HCT116 (cell line): ENCODE measurements at regions not wholly inside any gene's neighbourhood (a gene's known extent, or its start where the extent isn't known, plus 50 kb on each side); places are given as distances from the start of the nearest gene placed in this dataset.

ENCODE experiments used
- ATAC-seq: fragments of 200-7000 bp; cut with Tn5 transposase; 2 replicates; pipeline ENCODE4 v1.9.1; 2020; ENCODE audit warnings: mild to moderate bottlenecking, moderate library complexity
- BruUV-seq: library from RNA; stranded (reverse); fragments of 400-500 nt; replicated peaks from 2 replicates; lab custom pipeline; 2021; lab: Mats Ljungman, UMichigan
- CTCF ChIA-PET: fragments of 300-600 bp; sonication (Branson Sonifier 250); formaldehyde crosslinking; loops from one replicate; lab custom pipeline; 2021; ENCODE audit warnings: antibody characterized with exemption; lab: Charles Lee
- POLR2A ChIA-PET: fragments of 300-600, 350-600 bp; sonication (Branson Sonifier 250); formaldehyde crosslinking; loops from one replicate; lab custom pipeline; 2021; ENCODE audit warnings: antibody characterized with exemption; lab: Charles Lee
- RAD21 ChIA-PET, 2 experiments: fragments of 300-600 bp; sonication (Branson Sonifier 250); formaldehyde crosslinking; loops; one replicate each; lab custom pipeline; 2023; ENCODE audit warnings: low total read pairs in 2 of 2; ENCODE audit not compliant: uncharacterized antibody in 2 of 2, unreplicated experiment in 2 of 2, low non-redundant PET in 1 of 2; lab: Charles Lee
- DNase-seq: peaks from one replicate; pipeline ENCODE4 v3.0.0-alpha.2; 2010; ENCODE audit warnings: low read depth, low spot score
- H2AFZ ChIP-seq: fragments of 200-600 bp; shearing (Covaris generic), sonication (generic); 2 replicates; pipeline ENCODE4 v1.6.1; 2017; ENCODE audit warnings: low read depth, mixed run types, mixed read lengths, antibody characterized with exemption, low read length; ENCODE audit not compliant: poor library complexity, severe bottlenecking
- H3K27ac ChIP-seq: 2 replicates; pipeline ENCODE4 v1.5.1; 2012; ENCODE audit warnings: low read depth, low read length
- H3K27me3 ChIP-seq: fragments of 200-600 bp; sonication (generic); 2 replicates; pipeline ENCODE4 v1.6.1; 2016; ENCODE audit warnings: mixed run types, low read length, mixed read lengths; ENCODE audit not compliant: insufficient read depth
- H3K36me3 ChIP-seq, 2 experiments: fragments of 200-500 bp in 1 of 2; fragments of 200-600 bp in 1 of 2; sonication (Bioruptor generic) in 1 of 2; sonication (generic) in 1 of 2; 2 replicates each; pipeline versions ENCODE4 v1.5.1 to v1.6.1; 2014 to 2016; ENCODE audit warnings: low read length in 2 of 2, inconsistent platforms in 1 of 2, mixed read lengths in 1 of 2, mixed run types in 1 of 2; ENCODE audit not compliant: insufficient read depth in 2 of 2, control insufficient read depth in 1 of 2
- H3K4me1 ChIP-seq, 2 experiments: fragments of 200-600 bp in 1 of 2; sonication (generic) in 1 of 2; 2 replicates each; pipeline versions ENCODE4 v1.5.1 to v1.6.1; 2012 to 2017; ENCODE audit warnings: low read length in 2 of 2, inconsistent platforms in 1 of 2, mild to moderate bottlenecking in 1 of 2, mixed read lengths in 1 of 2, mixed run types in 1 of 2, moderate library complexity in 1 of 2; ENCODE audit not compliant: insufficient read depth in 2 of 2, control insufficient read depth in 1 of 2
- H3K4me2 ChIP-seq: fragments of 200-600 bp; sonication (generic); 2 replicates; pipeline ENCODE4 v1.6.1; 2017; ENCODE audit warnings: mixed run types, low read length, mixed read lengths
- H3K4me3 ChIP-seq, 2 experiments: fragments of 200-600 bp in 1 of 2; sonication (generic) in 1 of 2; replicated peaks in 1 of 2; 2 replicates each; pipeline ENCODE4 v1.5.1; 2011 to 2016; ENCODE audit warnings: low read length in 2 of 2, control low read depth in 1 of 2, low read depth in 1 of 2, mild to moderate bottlenecking in 1 of 2, mixed read lengths in 1 of 2, mixed run types in 1 of 2
- H3K79me2 ChIP-seq: fragments of 200-600 bp; sonication (generic); 2 replicates; pipeline ENCODE4 v1.6.1; 2017; ENCODE audit warnings: mild to moderate bottlenecking, mixed run types, low read length, moderate library complexity, mixed read lengths; ENCODE audit not compliant: insufficient read depth
- H3K9ac ChIP-seq: fragments of 200-600 bp; sonication (generic); 2 replicates; pipeline ENCODE4 v1.6.1; 2016; ENCODE audit warnings: low read length, mixed read lengths
- H3K9me2 ChIP-seq: fragments of 200-600 bp; sonication (generic), shearing (Covaris generic); 2 replicates; pipeline ENCODE4 v1.6.1; 2017; ENCODE audit warnings: mixed run types, mild to moderate bottlenecking, moderate library complexity; ENCODE audit not compliant: insufficient read depth
- H3K9me3 ChIP-seq, 2 experiments: fragments of 200-500 bp in 1 of 2; fragments of 200-600 bp in 1 of 2; sonication (Bioruptor generic) in 1 of 2; sonication (generic) in 1 of 2; 2 replicates each; pipeline ENCODE4 v1.6.1; 2014 to 2017; ENCODE audit warnings: low read length in 2 of 2, mixed read lengths in 2 of 2, inconsistent platforms in 1 of 2, low read depth in 1 of 2, mild to moderate bottlenecking in 1 of 2, mixed run types in 1 of 2, moderate library complexity in 1 of 2; ENCODE audit not compliant: control insufficient read depth in 1 of 2, insufficient read depth in 1 of 2
- H4K20me1 ChIP-seq: fragments of 200-600 bp; sonication (generic), shearing (Covaris generic); 2 replicates; pipeline ENCODE4 v1.6.1; 2017; ENCODE audit warnings: mixed run types, mild to moderate bottlenecking, moderate library complexity; ENCODE audit not compliant: insufficient read depth
- ATF3 ChIP-seq: IDR thresholded peaks from 2 replicates; pipeline ENCODE4 v1.6.1; 2012
- CBX3 ChIP-seq: IDR thresholded peaks from 2 replicates; pipeline ENCODE4 v1.6.1; 2012; ENCODE audit warnings: low read depth
- CEBPB ChIP-seq: IDR thresholded peaks from 2 replicates; pipeline ENCODE4 v1.6.1; 2012; ENCODE audit warnings: low read depth
- EGR1 ChIP-seq: IDR thresholded peaks from 2 replicates; pipeline ENCODE4 v1.6.1; 2012; ENCODE audit warnings: low read depth
- EZH2 ChIP-seq: fragments of 200-600 bp; sonication (generic); IDR thresholded peaks from 2 replicates; pipeline ENCODE4 v1.6.1; 2017; ENCODE audit warnings: antibody characterized with exemption, mixed run types
- FOSL1 ChIP-seq: IDR thresholded peaks from 2 replicates; pipeline ENCODE4 v1.6.1; 2012; ENCODE audit warnings: low read depth
- JUND ChIP-seq: IDR thresholded peaks from 2 replicates; pipeline ENCODE4 v1.6.1; 2012
- SIN3A ChIP-seq: IDR thresholded peaks from 2 replicates; pipeline ENCODE4 v1.6.1; 2012; ENCODE audit warnings: low read depth
- SP1 ChIP-seq: IDR thresholded peaks from 2 replicates; pipeline ENCODE4 v1.6.1; 2012; ENCODE audit warnings: low read depth
- TCF7L2 ChIP-seq: IDR thresholded peaks from 2 replicates; pipeline ENCODE4 v1.7.0; 2011; ENCODE audit warnings: borderline replicate concordance, inconsistent platforms; ENCODE audit not compliant: insufficient read depth, insufficient read length; ENCODE audit errors: extremely low read depth
- intact Hi-C: fragments of 100-400 bp; cut with micrococcal nuclease; formaldehyde crosslinking; loops from 2 replicates; pipeline ENCODE4 v1.10.0; 2022
- TF ChIP-seq, protein P1 (sequence below): IDR thresholded peaks from 2 replicates; pipeline ENCODE4 v1.6.1; 2012; ENCODE audit warnings: low read depth
- TF ChIP-seq, protein P2 (sequence below), 3 experiments: fragments of 200-600 bp in 1 of 3; sonication (generic) in 1 of 3; IDR thresholded peaks in 2 of 3; conservative IDR thresholded peaks in 1 of 3; 2 replicates each; pipeline ENCODE4 v1.5.1; 2012 to 2017; ENCODE audit warnings: low read depth in 2 of 3, low read length in 2 of 3, antibody characterized with exemption in 1 of 3, borderline replicate concordance in 1 of 3, control low read depth in 1 of 3, mild to moderate bottlenecking in 1 of 3, mixed read lengths in 1 of 3, mixed run types in 1 of 3, moderate library complexity in 1 of 3; ENCODE audit not compliant: insufficient read depth in 1 of 3

DNA sequence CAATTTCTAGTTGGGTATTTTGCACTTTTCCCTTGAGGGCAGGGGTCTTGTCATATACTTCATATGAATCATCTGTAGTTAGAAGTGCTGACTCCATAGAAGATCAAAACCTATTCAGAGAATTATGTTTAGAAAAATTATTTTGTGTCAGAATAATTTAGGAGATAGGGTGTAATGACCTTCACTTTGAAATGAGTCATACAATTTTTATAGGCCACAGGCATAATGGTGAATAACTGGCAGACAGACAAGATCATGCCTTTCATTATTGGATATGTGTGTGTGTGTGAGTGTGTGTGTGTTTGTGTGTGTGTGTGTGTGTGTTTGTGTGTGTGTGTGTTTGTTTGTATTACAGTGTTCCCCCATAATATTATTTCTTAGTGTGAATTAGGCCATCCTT lies 523.0 kb downstream of the ANKRD7 start:
- intact Hi-C loops: no loop called here
- RAD21 ChIA-PET: no interaction called here
- H3K4me1 ChIP-seq: no peaks in the 10 kb centered on the region
- H3K4me2 ChIP-seq: no peak overlapping the region
- CTCF ChIA-PET: no interaction called here
- no peak overlapping the region for H2AFZ ChIP-seq
- no peaks in the 10 kb centered on the region for H3K79me2 ChIP-seq
- no peak overlapping the region for H3K27ac ChIP-seq
- ATAC-seq (no peak), DNase-seq (no peak)
- no peaks in the 10 kb centered on the region for H3K36me3 ChIP-seq
- TF ChIP-seq FOSL1: no peak
- TF ChIP-seq, all 23 proteins: peak for 0
- POLR2A ChIA-PET: no interaction called here
- Histone ChIP-seq H4K20me1 (no peaks in the 10 kb centered on the region), H3K9ac (no peak overlapping the region), H3K4me3 (no peak overlapping the region), H3K9me3 (no peaks in the 10 kb centered on the region), H3K9me2 (no peaks in the 10 kb centered on the region), H3K27me3 (no peaks in the 10 kb centered on the region)
- BruUV-seq: no TSS peak

DNA sequence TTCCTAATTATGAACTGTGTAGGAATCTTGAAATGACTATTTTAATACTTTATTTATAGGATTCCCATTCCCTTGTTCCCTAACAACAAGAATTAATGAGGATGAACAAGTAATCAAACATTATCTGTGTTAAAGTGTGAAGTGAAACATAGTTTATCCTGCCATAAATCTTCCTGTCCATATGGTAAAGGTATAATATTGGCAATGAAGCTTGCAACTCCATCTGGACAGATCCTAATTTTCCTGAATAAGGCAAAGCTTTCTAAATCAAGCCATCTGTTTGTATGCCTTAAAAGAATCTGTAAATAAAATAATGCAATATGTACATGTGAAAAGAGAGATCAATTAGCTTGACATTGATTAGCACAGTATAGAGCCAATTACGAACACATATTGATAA lies 529.0 kb downstream of the ANKRD7 start:
- no peak overlapping the region for H3K9ac ChIP-seq
- H3K27me3 ChIP-seq: no peaks in the 10 kb centered on the region
- no peak overlapping the region for H2AFZ ChIP-seq
- no peaks in the 10 kb centered on the region for H3K36me3 ChIP-seq
- H3K9me2 ChIP-seq: no peaks in the 10 kb centered on the region
- H3K9me3 ChIP-seq: no peaks in the 10 kb centered on the region
- no peak overlapping the region for H3K4me3 ChIP-seq
- ChIA-PET CTCF (interaction anchor here (2.4 kb wide), 1 partner anchor 22 kb away, joined by 6 read pairs; no protein-coding TSS in a partner anchor), RAD21 (no interaction called here), POLR2A (no interaction called here)
- intact Hi-C loops: no loop called here
- no peak overlapping the region for H3K4me2 ChIP-seq
- BruUV-seq: no TSS peak
- ATAC-seq (no peak), DNase-seq (no peak)
- no peak overlapping the region for H3K27ac ChIP-seq
- no peak for TF ChIP-seq SP1
- TF ChIP-seq TCF7L2: no peak
- no peak for TF ChIP-seq JUND
- no peak for TF ChIP-seq SIN3A
- TF ChIP-seq, protein P1, sequence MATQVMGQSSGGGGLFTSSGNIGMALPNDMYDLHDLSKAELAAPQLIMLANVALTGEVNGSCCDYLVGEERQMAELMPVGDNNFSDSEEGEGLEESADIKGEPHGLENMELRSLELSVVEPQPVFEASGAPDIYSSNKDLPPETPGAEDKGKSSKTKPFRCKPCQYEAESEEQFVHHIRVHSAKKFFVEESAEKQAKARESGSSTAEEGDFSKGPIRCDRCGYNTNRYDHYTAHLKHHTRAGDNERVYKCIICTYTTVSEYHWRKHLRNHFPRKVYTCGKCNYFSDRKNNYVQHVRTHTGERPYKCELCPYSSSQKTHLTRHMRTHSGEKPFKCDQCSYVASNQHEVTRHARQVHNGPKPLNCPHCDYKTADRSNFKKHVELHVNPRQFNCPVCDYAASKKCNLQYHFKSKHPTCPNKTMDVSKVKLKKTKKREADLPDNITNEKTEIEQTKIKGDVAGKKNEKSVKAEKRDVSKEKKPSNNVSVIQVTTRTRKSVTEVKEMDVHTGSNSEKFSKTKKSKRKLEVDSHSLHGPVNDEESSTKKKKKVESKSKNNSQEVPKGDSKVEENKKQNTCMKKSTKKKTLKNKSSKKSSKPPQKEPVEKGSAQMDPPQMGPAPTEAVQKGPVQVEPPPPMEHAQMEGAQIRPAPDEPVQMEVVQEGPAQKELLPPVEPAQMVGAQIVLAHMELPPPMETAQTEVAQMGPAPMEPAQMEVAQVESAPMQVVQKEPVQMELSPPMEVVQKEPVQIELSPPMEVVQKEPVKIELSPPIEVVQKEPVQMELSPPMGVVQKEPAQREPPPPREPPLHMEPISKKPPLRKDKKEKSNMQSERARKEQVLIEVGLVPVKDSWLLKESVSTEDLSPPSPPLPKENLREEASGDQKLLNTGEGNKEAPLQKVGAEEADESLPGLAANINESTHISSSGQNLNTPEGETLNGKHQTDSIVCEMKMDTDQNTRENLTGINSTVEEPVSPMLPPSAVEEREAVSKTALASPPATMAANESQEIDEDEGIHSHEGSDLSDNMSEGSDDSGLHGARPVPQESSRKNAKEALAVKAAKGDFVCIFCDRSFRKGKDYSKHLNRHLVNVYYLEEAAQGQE: no peak
- TF ChIP-seq EZH2: no peak
- TF ChIP-seq, protein P2, sequence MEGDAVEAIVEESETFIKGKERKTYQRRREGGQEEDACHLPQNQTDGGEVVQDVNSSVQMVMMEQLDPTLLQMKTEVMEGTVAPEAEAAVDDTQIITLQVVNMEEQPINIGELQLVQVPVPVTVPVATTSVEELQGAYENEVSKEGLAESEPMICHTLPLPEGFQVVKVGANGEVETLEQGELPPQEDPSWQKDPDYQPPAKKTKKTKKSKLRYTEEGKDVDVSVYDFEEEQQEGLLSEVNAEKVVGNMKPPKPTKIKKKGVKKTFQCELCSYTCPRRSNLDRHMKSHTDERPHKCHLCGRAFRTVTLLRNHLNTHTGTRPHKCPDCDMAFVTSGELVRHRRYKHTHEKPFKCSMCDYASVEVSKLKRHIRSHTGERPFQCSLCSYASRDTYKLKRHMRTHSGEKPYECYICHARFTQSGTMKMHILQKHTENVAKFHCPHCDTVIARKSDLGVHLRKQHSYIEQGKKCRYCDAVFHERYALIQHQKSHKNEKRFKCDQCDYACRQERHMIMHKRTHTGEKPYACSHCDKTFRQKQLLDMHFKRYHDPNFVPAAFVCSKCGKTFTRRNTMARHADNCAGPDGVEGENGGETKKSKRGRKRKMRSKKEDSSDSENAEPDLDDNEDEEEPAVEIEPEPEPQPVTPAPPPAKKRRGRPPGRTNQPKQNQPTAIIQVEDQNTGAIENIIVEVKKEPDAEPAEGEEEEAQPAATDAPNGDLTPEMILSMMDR (IDR thresholded peaks at IDR 0.05 in 2 of 3, conservative IDR thresholded peaks at IDR 0.05 in 1 of 3; ENCODE audit: borderline replicate concordance in 1 of 3, insufficient read depth in 1 of 3, low read depth in 2 of 3, low read length in 2 of 3): no peak
- TF ChIP-seq EGR1: no peak
- no peak for TF ChIP-seq ATF3
- no peak for TF ChIP-seq CBX3
- TF ChIP-seq FOSL1: no peak
- no peak for TF ChIP-seq CEBPB
- no peaks in the 10 kb centered on the region for H3K4me1 ChIP-seq
- no peaks in the 10 kb centered on the region for H4K20me1 ChIP-seq
- H3K79me2 ChIP-seq: no peaks in the 10 kb centered on the region
